Mesothelial cell of epicardium (in vitro differentiated cells): ENCODE measurements at regions not wholly inside any gene's neighbourhood (a gene's known extent, or its start where the extent isn't known, plus 50 kb on each side); places are given as distances from the start of the nearest gene placed in this dataset.

Source experiments
- DNase-seq, 2 experiments: peaks; one replicate each; pipeline ENCODE4 v3.0.0; 2021; ENCODE audit warnings: low spot score in 2 of 2; ENCODE audit not compliant: unreplicated experiment in 2 of 2
- H3K27ac Mint-ChIP-seq: 2 replicates; pipeline ENCODE4 v1.8.0; 2021; ENCODE audit warnings: mixed read lengths
- H3K27me3 Mint-ChIP-seq: 2 replicates; pipeline ENCODE4 v1.8.0; 2021; ENCODE audit warnings: low read depth, mixed read lengths
- H3K36me3 Mint-ChIP-seq: 2 replicates; pipeline ENCODE4 v1.8.0; 2021; ENCODE audit warnings: mixed read lengths
- H3K4me1 Mint-ChIP-seq: 2 replicates; pipeline ENCODE4 v1.8.0; 2021; ENCODE audit warnings: mixed read lengths
- H3K4me3 Mint-ChIP-seq: 2 replicates; pipeline ENCODE4 v1.8.0; 2021; ENCODE audit warnings: mild to moderate bottlenecking, moderate library complexity, mixed read lengths
- H3K9me3 Mint-ChIP-seq: 2 replicates; pipeline ENCODE4 v1.8.0; 2021; ENCODE audit warnings: mixed read lengths
- CTCF ChIP-seq: fragments of 200-600 bp; sonication (generic); IDR thresholded peaks from one replicate; pipeline ENCODE4 v1.5.0; 2021; ENCODE audit warnings: antibody characterized with exemption; ENCODE audit not compliant: unreplicated experiment

- TF ChIP-seq CTCF, result no peak
- Mint-ChIP-seq H3K4me1 (peaks cover 11% of the 10 kb centered on the region), H3K36me3 (no peaks in the 10 kb centered on the region), H3K27me3 (peaks cover 89% of the 10 kb centered on the region), H3K27ac (no peak overlapping the region), H3K9me3 (no peaks in the 10 kb centered on the region), H3K4me3 (peak overlapping the region; percentile 75)
- peak; percentile 24 to 42 for DNase-seq
Measured at GRCh38 chr3:28575746-28576613, 227.4 kb upstream of the AZI2 start.

GRCh38 chr3:28576614-28577200 is 228.1 kb upstream of the AZI2 start:
- no peak for TF ChIP-seq CTCF
- no peaks in the 10 kb centered on the region for H3K36me3 Mint-ChIP-seq
- H3K27me3 Mint-ChIP-seq, result peaks cover 89% of the 10 kb centered on the region
- no peak overlapping the region for H3K27ac Mint-ChIP-seq
- peaks cover 11% of the 10 kb centered on the region for H3K4me1 Mint-ChIP-seq
- no peaks in the 10 kb centered on the region for H3K9me3 Mint-ChIP-seq
- H3K4me3 Mint-ChIP-seq, result peak overlapping the region; percentile 67
- DNase-seq, result no peak

GRCh38 chr3:28577941-28578500 is 229.4 kb upstream of the AZI2 start:
- DNase-seq, result no peak
- H3K27me3 Mint-ChIP-seq, result peaks cover 83% of the 10 kb centered on the region
- no peaks in the 10 kb centered on the region for H3K36me3 Mint-ChIP-seq
- TF ChIP-seq CTCF, result no peak
- H3K27ac Mint-ChIP-seq, result no peak overlapping the region
- no peaks in the 10 kb centered on the region for H3K9me3 Mint-ChIP-seq
- H3K4me1 Mint-ChIP-seq, result peaks cover 11% of the 10 kb centered on the region
- H3K4me3 Mint-ChIP-seq, result no peak overlapping the region

GRCh38 chr3:28586325-28586724 is 237.7 kb upstream of the AZI2 start:
- no peak for DNase-seq
- H3K27me3 Mint-ChIP-seq, result peaks cover 9% of the 10 kb centered on the region
- H3K36me3 Mint-ChIP-seq, result no peaks in the 10 kb centered on the region
- no peak for TF ChIP-seq CTCF
- no peak overlapping the region for H3K27ac Mint-ChIP-seq
- no peaks in the 10 kb centered on the region for H3K4me1 Mint-ChIP-seq
- no peak overlapping the region for H3K4me3 Mint-ChIP-seq
- H3K9me3 Mint-ChIP-seq, result peaks cover 9% of the 10 kb centered on the region

GRCh38 chr3:28587723-28588122 is 239.1 kb upstream of the AZI2 start:
- Mint-ChIP-seq H3K4me1 (no peaks in the 10 kb centered on the region), H3K4me3 (no peak overlapping the region), H3K27ac (no peak overlapping the region), H3K9me3 (peaks cover 9% of the 10 kb centered on the region), H3K36me3 (no peaks in the 10 kb centered on the region), H3K27me3 (no peaks in the 10 kb centered on the region)
- TF ChIP-seq CTCF, result no peak
- DNase-seq, result no peak
